SIG-M5 treated with dmso at 0.1 percent for 504 hours (cell line): ENCODE measurements at regions not wholly inside any gene's neighbourhood (a gene's known extent, or its start where the extent isn't known, plus 50 kb on each side); places are given as distances from the start of the nearest gene placed in this dataset.

Experiments
- DNase-seq: peaks from one replicate; lab custom pipeline; 2025; ENCODE audit not compliant: unreplicated experiment; lab: John Stamatoyannopoulos, UW

DNA sequence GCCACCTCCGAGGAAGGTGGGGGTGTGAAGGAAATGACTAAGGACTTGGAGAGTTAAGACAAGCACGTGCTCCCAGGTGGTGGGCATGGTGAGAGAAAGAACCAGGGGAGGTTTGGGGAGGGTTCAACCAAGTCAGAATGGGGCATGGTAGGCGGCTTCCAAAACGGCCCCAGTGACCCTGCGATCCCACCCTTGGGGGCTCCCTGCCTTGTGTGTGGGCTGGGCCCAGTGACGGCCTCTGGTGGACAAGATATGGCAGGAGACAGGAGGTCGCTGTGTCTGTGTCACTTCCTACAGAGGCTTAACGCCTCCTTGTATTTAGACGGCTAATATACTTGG, 51.3 kb upstream of the IRX4 start:
- no peak for DNase-seq

DNA sequence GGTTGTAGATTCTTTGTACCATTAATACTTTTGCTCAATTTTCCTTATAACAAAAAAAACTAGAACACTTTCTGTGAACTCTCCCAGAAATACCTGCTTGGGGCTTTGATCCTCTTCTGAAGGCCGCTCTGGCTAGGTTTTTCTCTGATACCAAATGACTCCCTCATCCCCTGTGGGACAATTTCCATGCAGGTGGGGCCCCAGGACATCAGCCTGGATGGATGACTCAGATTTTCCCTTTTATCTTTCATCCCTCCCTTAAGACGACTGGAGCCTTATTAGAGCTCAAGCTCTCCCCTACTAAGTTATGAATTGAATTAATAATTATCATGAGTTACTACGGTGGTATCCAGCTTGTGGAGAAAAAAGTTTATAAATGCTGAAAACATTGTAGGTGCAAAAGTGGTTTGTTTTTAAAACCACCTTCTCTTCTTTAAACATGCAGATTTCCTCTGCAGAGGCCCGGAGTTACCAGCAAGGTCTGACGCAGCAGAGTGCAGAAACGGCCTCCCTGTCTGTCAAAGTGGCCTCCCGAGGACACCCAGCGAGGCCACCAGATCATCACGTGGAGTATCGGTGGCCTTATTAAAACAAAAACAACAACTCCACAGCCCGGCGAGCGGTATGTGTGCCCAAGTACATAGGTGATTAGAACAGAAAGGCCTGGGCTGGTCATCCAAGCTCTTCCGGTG, 50.8 kb upstream of the IRX4 start:
- DNase-seq, result no peak
